ENCODE measurements at regions not wholly inside any gene's neighbourhood (a gene's known extent, or its start where the extent isn't known, plus 50 kb on each side); places are given as distances from the start of the nearest gene placed in this dataset.

GRCh38 chr21:27837936-27838335 is 871.0 kb upstream of the ADAMTS5 start:
- TF ChIP-seq, protein P1, sequence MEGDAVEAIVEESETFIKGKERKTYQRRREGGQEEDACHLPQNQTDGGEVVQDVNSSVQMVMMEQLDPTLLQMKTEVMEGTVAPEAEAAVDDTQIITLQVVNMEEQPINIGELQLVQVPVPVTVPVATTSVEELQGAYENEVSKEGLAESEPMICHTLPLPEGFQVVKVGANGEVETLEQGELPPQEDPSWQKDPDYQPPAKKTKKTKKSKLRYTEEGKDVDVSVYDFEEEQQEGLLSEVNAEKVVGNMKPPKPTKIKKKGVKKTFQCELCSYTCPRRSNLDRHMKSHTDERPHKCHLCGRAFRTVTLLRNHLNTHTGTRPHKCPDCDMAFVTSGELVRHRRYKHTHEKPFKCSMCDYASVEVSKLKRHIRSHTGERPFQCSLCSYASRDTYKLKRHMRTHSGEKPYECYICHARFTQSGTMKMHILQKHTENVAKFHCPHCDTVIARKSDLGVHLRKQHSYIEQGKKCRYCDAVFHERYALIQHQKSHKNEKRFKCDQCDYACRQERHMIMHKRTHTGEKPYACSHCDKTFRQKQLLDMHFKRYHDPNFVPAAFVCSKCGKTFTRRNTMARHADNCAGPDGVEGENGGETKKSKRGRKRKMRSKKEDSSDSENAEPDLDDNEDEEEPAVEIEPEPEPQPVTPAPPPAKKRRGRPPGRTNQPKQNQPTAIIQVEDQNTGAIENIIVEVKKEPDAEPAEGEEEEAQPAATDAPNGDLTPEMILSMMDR (IDR thresholded peaks at IDR 0.05; ENCODE audit: low read depth, low read length, poor library complexity, severe bottlenecking), result no peak
- TF ChIP-seq EZH2phosphoT487 (IDR thresholded peaks at IDR 0.05; ENCODE audit: borderline replicate concordance, low read length), result no peak
